Left lung (tissue), 4 donors: ENCODE measurements at regions not wholly inside any gene's neighbourhood (a gene's known extent, or its start where the extent isn't known, plus 50 kb on each side); places are given as distances from the start of the nearest gene placed in this dataset.
A peak's percentile ranks its signal among the peaks of the same experiment; 100 is the strongest.
"Not testable (repeated sequence)": the region's sequence is repeated elsewhere in the genome, so short reads cannot be mapped to it uniquely, and the experiment has no call there.

ENCODE experiments used
- ATAC-seq: fragments of 200-7000 bp; cut with Tn5 transposase; one replicate; pipeline ENCODE4 v1.9.1; 2020; ENCODE audit warnings: moderate library complexity
- DNase-seq, 4 donors: peaks; one replicate each; pipeline ENCODE4 v3.0.0-alpha.2; 2013 to 2020
- H3K27ac ChIP-seq, 2 donors: fragments of 200-600 bp; sonication (generic) in 1 of 2; one replicate each; pipeline versions ENCODE4 v1.5.0 to v1.8.0; 2020 to 2021
- H3K27me3 ChIP-seq, 2 donors: fragments of 200-600 bp; sonication (generic) in 1 of 2; one replicate each; pipeline versions ENCODE4 v1.5.0 to v1.8.0; 2020 to 2021
- H3K36me3 ChIP-seq, 2 donors: fragments of 200-600 bp; sonication (generic) in 1 of 2; one replicate each; pipeline versions ENCODE4 v1.5.0 to v1.8.0; 2020 to 2021
- H3K4me1 ChIP-seq, 2 donors: fragments of 200-600 bp; one replicate each; pipeline ENCODE4 v1.8.0; 2021
- H3K4me3 ChIP-seq, 2 donors: fragments of 200-600 bp; sonication (generic) in 1 of 2; one replicate each; pipeline versions ENCODE4 v1.5.0 to v1.8.0; 2020 to 2021; ENCODE audit warnings: mild to moderate bottlenecking in 1 of 2
- H3K9me3 ChIP-seq, 2 donors: fragments of 200-600 bp; sonication (generic) in 1 of 2; one replicate each; pipeline versions ENCODE4 v1.5.0 to v1.8.0; 2020 to 2021
- CTCF ChIP-seq, 2 donors: fragments of 200-600 bp; sonication (generic) in 1 of 2; IDR thresholded peaks; one replicate each; pipeline versions ENCODE4 v1.5.0 to v1.8.0; 2021; ENCODE audit warnings: antibody characterized with exemption in 2 of 2
- intact Hi-C, 2 donors: fragments of 100-400 bp; cut with DNase I; formaldehyde crosslinking; loops; one replicate each; pipeline versions ENCODE4 v1.11.2 to v1.14.2; 2022
- donor health status: DM: no; HTN: yes; CAD: no.
- donor health status: DM: no; HTN: no; CAD: no.

DNA sequence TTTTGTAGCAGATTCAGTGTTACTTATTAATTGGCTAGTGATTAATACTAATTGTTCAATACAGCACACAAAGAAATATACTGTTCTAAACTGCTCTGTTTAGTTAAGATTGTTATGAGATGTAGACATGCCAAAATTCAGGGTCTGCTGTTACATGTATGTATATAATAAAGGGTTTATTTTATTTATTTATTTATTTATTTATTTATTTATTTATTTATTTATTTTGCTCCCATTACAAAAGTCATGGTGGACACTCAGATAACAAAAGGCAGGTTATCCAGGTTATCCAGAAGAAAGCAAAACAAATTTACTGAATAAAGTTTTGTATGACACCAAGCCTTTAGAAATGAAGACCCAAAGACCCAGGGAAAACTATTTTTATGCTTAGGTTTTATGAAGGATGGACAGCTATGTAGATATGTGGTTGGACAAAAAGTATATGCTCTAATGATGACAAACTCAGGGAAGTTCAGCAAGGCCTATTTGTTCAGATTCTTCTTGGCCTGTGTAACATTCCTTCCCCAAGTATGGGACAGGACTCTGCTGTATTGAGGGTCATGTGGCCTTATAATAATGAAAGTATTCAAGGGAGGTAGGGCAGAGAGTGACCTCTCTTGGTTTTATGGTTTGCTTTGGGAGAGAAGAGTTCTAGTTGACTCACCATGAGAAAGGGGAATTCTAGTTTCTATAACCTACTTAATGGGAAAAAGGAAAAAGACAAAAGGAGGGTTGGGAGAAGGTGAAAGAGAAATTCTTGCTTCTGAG lies 1056.8 kb downstream of the ROBO2 start:
- no peak for DNase-seq
- Histone ChIP-seq H3K27ac (no peak overlapping the region), H3K36me3 (no peaks in the 10 kb centered on the region), H3K27me3 (no peaks in the 10 kb centered on the region), H3K4me1 (no peaks in the 10 kb centered on the region), H3K9me3 (peaks cover 0 to 6% of the 10 kb centered on the region in 2 donors), H3K4me3 (no peak overlapping the region)
- intact Hi-C loops = no loop called here
- ATAC-seq = no peak
- no peak for TF ChIP-seq CTCF (IDR thresholded peaks at IDR 0.05)

DNA sequence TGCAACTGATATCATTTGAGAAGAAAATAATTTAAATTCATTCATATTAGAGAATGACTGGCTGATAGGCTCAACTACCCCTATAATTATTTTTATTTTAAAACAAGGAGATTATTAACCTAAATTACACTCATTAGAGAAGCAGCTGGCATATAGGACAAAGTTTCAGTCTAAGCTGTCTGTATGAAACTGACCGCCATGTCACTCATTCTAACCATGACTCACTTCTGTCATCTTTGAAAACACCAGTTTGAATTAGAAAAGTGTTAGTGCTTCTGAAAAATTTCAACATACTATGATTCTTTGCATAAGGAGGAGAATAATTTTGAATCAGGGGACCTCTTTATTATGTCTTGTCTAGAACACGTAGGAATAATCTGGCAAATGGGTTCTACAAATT lies 1058.5 kb downstream of the ROBO2 start:
- intact Hi-C loops = no loop called here
- peaks cover 0 to 2% of the 10 kb centered on the region in 2 donors for H3K9me3 ChIP-seq
- H3K4me1 ChIP-seq = no peaks in the 10 kb centered on the region
- no peak overlapping the region for H3K4me3 ChIP-seq
- ATAC-seq (no peak), DNase-seq (no peak)
- no peak overlapping the region for H3K27ac ChIP-seq
- no peaks in the 10 kb centered on the region for H3K36me3 ChIP-seq
- no peaks in the 10 kb centered on the region for H3K27me3 ChIP-seq
- no peak for TF ChIP-seq CTCF (IDR thresholded peaks at IDR 0.05)

DNA sequence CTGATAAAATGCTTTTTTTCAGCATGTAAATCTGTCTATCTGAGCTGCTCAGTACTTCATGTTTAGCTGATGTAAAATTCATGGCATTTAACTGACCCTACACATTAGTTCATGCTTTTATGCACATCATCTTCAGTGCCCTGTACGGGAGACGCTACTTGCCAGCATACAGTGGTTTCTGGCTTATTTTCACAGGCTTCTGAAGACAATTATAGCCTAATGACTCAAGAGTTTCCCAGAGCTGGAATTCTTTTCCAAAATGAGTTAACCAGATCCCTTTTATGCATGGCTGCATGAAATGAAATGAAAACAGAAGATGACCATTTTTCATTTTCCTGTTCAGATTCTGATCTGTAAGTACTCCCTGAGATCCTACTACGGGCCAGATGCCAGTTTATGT lies 1061.5 kb downstream of the ROBO2 start:
- no peak for ATAC-seq
- Histone ChIP-seq H3K36me3 (no peaks in the 10 kb centered on the region), H3K27me3 (no peaks in the 10 kb centered on the region), H3K9me3 (no peaks in the 10 kb centered on the region), H3K4me3 (no peak overlapping the region), H3K27ac (no peak overlapping the region), H3K4me1 (no peaks in the 10 kb centered on the region)
- DNase-seq = no peak
- intact Hi-C loops = no loop called here
- TF ChIP-seq CTCF (IDR thresholded peaks at IDR 0.05) = no peak

DNA sequence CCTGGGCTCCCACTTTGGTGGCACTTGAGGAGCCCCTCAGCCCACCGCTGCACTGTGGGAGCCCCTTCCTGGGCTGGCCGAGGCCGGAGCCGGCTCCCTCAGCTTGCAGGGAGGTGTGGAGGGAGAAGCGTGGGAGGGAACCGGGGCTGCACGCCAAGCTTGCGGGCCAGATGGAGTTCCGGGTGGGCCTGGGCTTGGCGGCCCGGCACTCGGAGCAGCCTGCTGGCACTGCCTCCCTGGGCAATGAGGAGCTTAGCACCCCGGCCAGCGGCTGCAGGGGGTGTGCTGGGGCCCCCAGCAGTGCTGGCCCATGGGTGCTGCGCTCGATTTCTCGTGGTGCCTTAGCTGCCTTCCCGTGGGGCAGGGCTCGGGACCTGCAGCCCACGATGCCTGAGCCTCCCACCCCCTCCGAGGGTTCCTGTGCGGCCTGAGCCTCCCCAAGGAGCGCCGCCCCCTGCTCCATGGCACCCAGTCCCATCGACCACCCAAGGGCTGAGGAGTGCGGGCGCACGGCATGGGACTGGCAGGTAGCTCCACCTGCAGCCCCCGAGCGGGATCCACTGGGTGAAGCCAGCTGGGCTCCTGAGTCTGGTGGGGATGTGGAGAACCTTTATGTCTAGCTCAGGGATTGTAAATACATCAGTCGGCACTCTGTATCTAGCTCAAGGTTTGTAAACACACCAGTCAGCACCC lies 1068.5 kb downstream of the ROBO2 start:
- H3K4me3 ChIP-seq, H3K9me3 ChIP-seq, intact Hi-C loops, H3K4me1 ChIP-seq, H3K36me3 ChIP-seq, ATAC-seq, H3K27me3 ChIP-seq, H3K27ac ChIP-seq: not testable (repeated sequence)
- DNase-seq = peak in 1 of 4 donors; percentile 62

DNA sequence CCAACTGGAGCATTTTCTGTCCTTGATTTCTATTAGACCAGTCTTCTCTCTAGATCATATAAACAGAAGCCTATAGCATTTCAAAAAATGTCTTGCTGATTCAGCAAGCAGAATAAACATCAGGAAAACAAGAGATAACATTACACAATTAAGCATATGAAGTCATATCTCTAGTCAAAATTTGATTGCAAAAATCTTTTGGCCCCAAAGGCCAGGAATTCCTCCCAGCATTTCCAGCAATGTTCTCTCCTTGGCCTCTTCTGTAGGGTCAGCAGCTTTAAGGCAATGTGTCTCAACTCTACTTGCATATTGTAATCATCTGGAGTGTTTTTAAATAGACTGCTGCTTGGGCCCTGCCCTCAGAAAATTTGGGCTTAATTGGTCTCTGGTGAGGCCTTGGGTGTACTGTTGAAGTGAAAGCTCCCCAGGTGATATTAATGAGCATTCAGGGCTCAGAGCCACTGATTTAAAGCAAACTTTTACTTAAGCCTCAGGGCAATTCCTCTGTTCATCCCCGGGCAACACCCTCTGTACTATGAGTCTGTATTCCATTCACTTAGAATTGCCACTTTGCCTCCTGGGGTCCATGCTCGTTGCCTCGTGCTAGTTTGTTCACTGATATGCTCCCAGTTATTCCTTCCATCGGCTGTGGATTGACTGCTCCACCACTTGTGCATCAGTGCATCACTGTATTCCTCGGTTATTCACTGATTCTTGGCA lies 1072.6 kb downstream of the ROBO2 start:
- Histone ChIP-seq H3K4me1 (no peaks in the 10 kb centered on the region), H3K9me3 (peaks cover 0 to 4% of the 10 kb centered on the region in 2 donors), H3K27me3 (no peaks in the 10 kb centered on the region), H3K36me3 (no peaks in the 10 kb centered on the region), H3K4me3 (no peak overlapping the region), H3K27ac (no peak overlapping the region)
- DNase-seq (peak in 2 of 4 donors; percentile 70 to 83), ATAC-seq (no peak)
- TF ChIP-seq CTCF (IDR thresholded peaks at IDR 0.05) = no peak
- intact Hi-C loops = no loop called here
